ENCODE measurements at regions not wholly inside any gene's neighbourhood (a gene's known extent, or its start where the extent isn't known, plus 50 kb on each side); places are given as distances from the start of the nearest gene placed in this dataset.

GRCh38 chr19:31055454-31055853 is 293.8 kb downstream of the TSHZ3 start:
- H3K4me1 ChIP-seq (ENCODE audit: insufficient read depth, low read length, poor library complexity, severe bottlenecking) = no peaks in the 10 kb centered on the region
- no peak for DNase-seq (ENCODE audit: low spot score)
- no peak for TF ChIP-seq EZH2phosphoT487 (IDR thresholded peaks at IDR 0.05; ENCODE audit: borderline replicate concordance, low read depth, low read length)
- intact Hi-C loops (cut with micrococcal nuclease; ENCODE audit: unreplicated experiment) = no loop called here
- H3K9me3 ChIP-seq (ENCODE audit: low read length) = no peaks in the 10 kb centered on the region
- no peak overlapping the region for H3K4me3 ChIP-seq (ENCODE audit: low read depth, low read length, poor library complexity, severe bottlenecking)
- H4K20me1 ChIP-seq (ENCODE audit: insufficient read depth, low read length) = no peaks in the 10 kb centered on the region
- ChIA-PET POLR2A (no interaction called here), CTCF (ENCODE audit: unreplicated experiment) (no interaction called here)
- H3K79me2 ChIP-seq (ENCODE audit: insufficient read depth, low read depth, low read length) = no peaks in the 10 kb centered on the region
- no peak overlapping the region for H3K4me2 ChIP-seq (ENCODE audit: low read length)
- H3K9me2 ChIP-seq (ENCODE audit: insufficient read depth, low read length) = no peaks in the 10 kb centered on the region
- H2AFZ ChIP-seq (ENCODE audit: low read length) = no peak overlapping the region
- no peak overlapping the region for H3K27ac ChIP-seq (ENCODE audit: low read depth, low read length, poor library complexity, severe bottlenecking)
- no TSS peak for BruUV-seq (replicated peaks)
- no peaks in the 10 kb centered on the region for H3K36me3 ChIP-seq (ENCODE audit: insufficient read depth, low read length)

DNA sequence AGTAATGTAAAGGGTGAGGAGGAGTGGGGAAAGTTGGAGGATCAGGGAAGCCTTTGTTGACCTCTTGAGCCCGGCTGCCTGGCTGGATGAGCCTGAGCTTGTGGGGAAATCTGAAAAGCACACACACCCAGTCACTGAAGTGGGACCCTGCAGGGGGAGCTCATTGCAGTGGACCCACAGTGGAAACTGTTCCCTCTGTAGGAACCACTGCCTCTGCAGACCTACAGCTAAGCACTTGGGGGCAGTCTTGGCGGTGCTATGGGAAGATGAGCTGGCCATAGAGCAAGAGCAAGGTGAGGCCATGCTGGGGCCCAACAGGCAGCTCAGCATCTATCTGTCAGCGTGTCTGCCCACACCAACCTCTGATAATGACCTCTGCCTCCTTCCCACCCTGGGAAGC is 294.8 kb downstream of the TSHZ3 start:
- no TSS peak for BruUV-seq (replicated peaks)
- TF ChIP-seq CTCF (conservative IDR thresholded peaks at IDR 0.05; ENCODE audit: low read length) = peak; percentile 46
- TF ChIP-seq EZH2phosphoT487 (IDR thresholded peaks at IDR 0.05; ENCODE audit: borderline replicate concordance, low read depth, low read length) = no peak
- intact Hi-C loops (cut with micrococcal nuclease; ENCODE audit: unreplicated experiment) = no loop called here
- no peak overlapping the region for H3K27ac ChIP-seq (ENCODE audit: low read depth, low read length, poor library complexity, severe bottlenecking)
- H3K4me2 ChIP-seq (ENCODE audit: low read length) = no peak overlapping the region
- DNase-seq (ENCODE audit: low spot score) = peak; percentile 21
- no peaks in the 10 kb centered on the region for H3K4me1 ChIP-seq (ENCODE audit: insufficient read depth, low read length, poor library complexity, severe bottlenecking)
- no peak overlapping the region for H3K4me3 ChIP-seq (ENCODE audit: low read depth, low read length, poor library complexity, severe bottlenecking)
- H3K36me3 ChIP-seq (ENCODE audit: insufficient read depth, low read length) = no peaks in the 10 kb centered on the region
- H4K20me1 ChIP-seq (ENCODE audit: insufficient read depth, low read length) = no peaks in the 10 kb centered on the region
- H3K79me2 ChIP-seq (ENCODE audit: insufficient read depth, low read depth, low read length) = no peaks in the 10 kb centered on the region
- no peaks in the 10 kb centered on the region for H3K9me3 ChIP-seq (ENCODE audit: low read length)
- H3K9me2 ChIP-seq (ENCODE audit: insufficient read depth, low read length) = no peaks in the 10 kb centered on the region
- ChIA-PET CTCF (ENCODE audit: unreplicated experiment) (no interaction called here), POLR2A (no interaction called here)
- no peak overlapping the region for H2AFZ ChIP-seq (ENCODE audit: low read length)

DNA sequence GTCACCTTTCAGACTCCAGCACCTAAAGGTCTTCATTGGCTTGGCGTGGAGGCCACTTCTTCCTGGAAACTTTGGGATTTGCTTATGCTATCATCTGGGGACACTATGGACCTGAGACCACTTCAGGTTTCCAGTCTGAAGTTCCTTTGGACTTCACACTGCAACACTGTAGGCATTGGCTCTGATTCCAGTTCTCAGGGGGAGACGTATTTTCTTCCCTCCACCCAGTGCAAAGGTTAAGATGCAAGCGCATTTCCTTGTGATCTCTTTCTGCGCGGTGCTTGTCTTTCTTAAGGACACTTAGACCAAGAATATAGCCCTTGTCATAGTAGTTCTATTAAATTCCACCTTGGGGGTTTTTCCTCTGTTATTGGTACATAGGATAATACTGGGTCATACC is 299.8 kb downstream of the TSHZ3 start:
- no peak overlapping the region for H3K27ac ChIP-seq (ENCODE audit: low read depth, low read length, poor library complexity, severe bottlenecking)
- H4K20me1 ChIP-seq (ENCODE audit: insufficient read depth, low read length) = no peaks in the 10 kb centered on the region
- ChIA-PET CTCF (ENCODE audit: unreplicated experiment) (no interaction called here), POLR2A (no interaction called here)
- DNase-seq (ENCODE audit: low spot score) = no peak
- no peaks in the 10 kb centered on the region for H3K36me3 ChIP-seq (ENCODE audit: insufficient read depth, low read length)
- no peak overlapping the region for H2AFZ ChIP-seq (ENCODE audit: low read length)
- H3K9me2 ChIP-seq (ENCODE audit: insufficient read depth, low read length) = no peaks in the 10 kb centered on the region
- no peaks in the 10 kb centered on the region for H3K4me1 ChIP-seq (ENCODE audit: insufficient read depth, low read length, poor library complexity, severe bottlenecking)
- no peak for TF ChIP-seq EZH2phosphoT487 (IDR thresholded peaks at IDR 0.05; ENCODE audit: borderline replicate concordance, low read depth, low read length)
- no peak for TF ChIP-seq CTCF (conservative IDR thresholded peaks at IDR 0.05; ENCODE audit: low read length)
- intact Hi-C loops (cut with micrococcal nuclease; ENCODE audit: unreplicated experiment) = no loop called here
- no TSS peak for BruUV-seq (replicated peaks)
- H3K79me2 ChIP-seq (ENCODE audit: insufficient read depth, low read depth, low read length) = no peaks in the 10 kb centered on the region
- no peak overlapping the region for H3K4me3 ChIP-seq (ENCODE audit: low read depth, low read length, poor library complexity, severe bottlenecking)
- no peak overlapping the region for H3K4me2 ChIP-seq (ENCODE audit: low read length)
- H3K9me3 ChIP-seq (ENCODE audit: low read length) = no peaks in the 10 kb centered on the region
